Kidney (tissue), 13 donors: ENCODE measurements at regions not wholly inside any gene's neighbourhood (a gene's known extent, or its start where the extent isn't known, plus 50 kb on each side); places are given as distances from the start of the nearest gene placed in this dataset.
"Not testable (repeated sequence)": the region's sequence is repeated elsewhere in the genome, so short reads cannot be mapped to it uniquely, and the experiment has no call there.

Experiments used
- DNase-seq, 5 donors: peaks; one replicate each; pipeline ENCODE4 v3.0.0-alpha.2; 2013 to 2020
- FAIRE-seq: peaks from 2 replicates; lab custom pipeline; 2012; peaks lifted over from hg19 to GRCh38; lab: Jason Lieb, UNC
- H3K27ac ChIP-seq, 2 donors: one replicate each; pipeline ENCODE4 v1.7.0; 2013; ENCODE audit warnings: low read depth in 2 of 2, low read length in 2 of 2, inconsistent platforms in 1 of 2
- H3K27me3 ChIP-seq: one replicate; pipeline ENCODE4 v1.7.1; 2013; ENCODE audit warnings: low read length, inconsistent platforms; ENCODE audit not compliant: control insufficient read depth, insufficient read depth
- H3K36me3 ChIP-seq, 3 donors: one replicate each; pipeline versions ENCODE4 v1.7.0 to v1.7.1; 2013; ENCODE audit warnings: low read length in 3 of 3, control low read depth in 1 of 3, inconsistent platforms in 1 of 3; ENCODE audit not compliant: insufficient read depth in 3 of 3, control insufficient read depth in 2 of 3
- H3K4me1 ChIP-seq, 3 donors: one replicate each; pipeline versions ENCODE4 v1.7.0 to v1.7.1; 2013; ENCODE audit warnings: low read length in 3 of 3, inconsistent platforms in 1 of 3, low read depth in 1 of 3; ENCODE audit not compliant: control insufficient read depth in 2 of 3, insufficient read depth in 2 of 3
- H3K4me3 ChIP-seq, 3 donors: one replicate each; pipeline versions ENCODE4 v1.7.0 to v1.8.1; 2013; ENCODE audit warnings: low read length in 3 of 3, control low read depth in 1 of 3, inconsistent platforms in 1 of 3
- H3K9ac ChIP-seq, 3 donors: one replicate each; pipeline versions ENCODE4 v1.7.0 to v1.7.1; 2013; ENCODE audit warnings: low read length in 3 of 3, control low read depth in 1 of 3, inconsistent platforms in 1 of 3
- H3K9me3 ChIP-seq, 3 donors: one replicate each; pipeline versions ENCODE4 v1.7.0 to v1.7.1; 2013; ENCODE audit warnings: low read length in 3 of 3, control low read depth in 1 of 3, inconsistent platforms in 1 of 3; ENCODE audit not compliant: control insufficient read depth in 2 of 3, insufficient read depth in 1 of 3
- CTCF ChIP-seq: IDR thresholded peaks from 3 replicates; pipeline ENCODE4 v1.5.1; 2012; ENCODE audit warnings: mild to moderate bottlenecking, moderate library complexity, borderline replicate concordance; ENCODE audit not compliant: insufficient read depth; ENCODE audit errors: extremely low read depth
- intact Hi-C: fragments of 100-400 bp; cut with DNase I; formaldehyde crosslinking; loops from one replicate; pipeline ENCODE4 v1.11.1; 2022
- donor health status: control.
- donor health status: control.
- donor health status: control.
- donor health status: control.
- donor health status: control.
- donor health status: DM: yes; HTN: yes; CAD: no.
- donor health status: Normal renal cell carcinoma (clear cell type).

- Histone ChIP-seq H3K4me1 (peaks cover 0 to 5% (median 0%) of the 10 kb centered on the region in 3 donors), H3K4me3 (no peak overlapping the region), H3K9me3 (no peaks in the 10 kb centered on the region), H3K36me3 (no peaks in the 10 kb centered on the region), H3K9ac (no peak overlapping the region), H3K27ac (peak overlapping the region; percentile 7 to 56), H3K27me3 (no peaks in the 10 kb centered on the region)
- TF ChIP-seq CTCF: no peak
- FAIRE-seq (no peak), DNase-seq (peak in 1 of 5 donors; percentile 28)
- intact Hi-C loops: no loop called here
Measured at GRCh38 chr12:47360771-47361388, 281.1 kb upstream of the AMIGO2 start.

GRCh38 chr12:47360093-47360480 is 280.3 kb upstream of the AMIGO2 start:
- Histone ChIP-seq H3K9me3 (no peaks in the 10 kb centered on the region), H3K4me3 (no peak overlapping the region), H3K9ac (no peak overlapping the region), H3K27ac (peak overlapping the region; percentile 7 to 56), H3K36me3 (no peaks in the 10 kb centered on the region), H3K27me3 (no peaks in the 10 kb centered on the region), H3K4me1 (peaks cover 0 to 5% (median 0%) of the 10 kb centered on the region in 3 donors)
- no peak for FAIRE-seq
- TF ChIP-seq CTCF: no peak
- no peak for DNase-seq
- intact Hi-C loops: no loop called here

GRCh38 chr12:47359310-47360092 is 279.7 kb upstream of the AMIGO2 start:
- no peaks in the 10 kb centered on the region for H3K27me3 ChIP-seq
- H3K27ac ChIP-seq: no peak overlapping the region
- H3K9ac ChIP-seq: no peak overlapping the region
- FAIRE-seq (no peak), DNase-seq (no peak)
- intact Hi-C loops: no loop called here
- no peak overlapping the region for H3K4me3 ChIP-seq
- no peak for TF ChIP-seq CTCF
- H3K4me1 ChIP-seq: peaks cover 0 to 5% (median 0%) of the 10 kb centered on the region in 3 donors
- H3K36me3 ChIP-seq: no peaks in the 10 kb centered on the region
- no peaks in the 10 kb centered on the region for H3K9me3 ChIP-seq

- H3K27me3 ChIP-seq, DNase-seq, H3K4me3 ChIP-seq, H3K36me3 ChIP-seq, H3K9ac ChIP-seq, intact Hi-C loops, H3K4me1 ChIP-seq, H3K27ac ChIP-seq, FAIRE-seq, H3K9me3 ChIP-seq: not testable (repeated sequence)
Measured at GRCh38 chr12:47357006-47357405, 277.2 kb upstream of the AMIGO2 start.
